DMS79 (cell line): ENCODE measurements at regions not wholly inside any gene's neighbourhood (a gene's known extent, or its start where the extent isn't known, plus 50 kb on each side); places are given as distances from the start of the nearest gene placed in this dataset.
"Not testable (repeated sequence)": the region's sequence is repeated elsewhere in the genome, so short reads cannot be mapped to it uniquely, and the experiment has no call there.

Source experiments
- DNase-seq: peaks from one replicate; lab custom pipeline; 2025; lab: John Stamatoyannopoulos, UW

DNA sequence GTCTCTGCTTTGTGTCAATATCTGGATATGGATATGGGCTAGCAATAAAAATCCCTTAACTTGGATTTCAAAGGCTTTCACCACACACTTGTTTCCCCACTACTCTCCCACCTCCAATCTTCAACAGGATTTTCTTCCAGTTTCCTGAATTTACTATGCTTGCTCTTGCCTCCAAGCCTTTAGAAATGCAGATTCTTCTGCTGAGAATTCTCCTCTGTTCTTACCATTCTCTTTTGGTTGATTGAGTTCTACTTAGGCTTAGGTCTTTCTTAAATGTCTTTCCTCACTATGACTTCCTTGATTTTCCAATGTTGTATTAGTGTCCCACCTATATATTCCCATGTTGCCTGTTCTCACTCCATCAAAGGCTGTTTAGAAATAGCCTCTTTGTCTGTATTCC lies 1502.4 kb upstream of the TENM4 start:
- DNase-seq, result no peak

DNA sequence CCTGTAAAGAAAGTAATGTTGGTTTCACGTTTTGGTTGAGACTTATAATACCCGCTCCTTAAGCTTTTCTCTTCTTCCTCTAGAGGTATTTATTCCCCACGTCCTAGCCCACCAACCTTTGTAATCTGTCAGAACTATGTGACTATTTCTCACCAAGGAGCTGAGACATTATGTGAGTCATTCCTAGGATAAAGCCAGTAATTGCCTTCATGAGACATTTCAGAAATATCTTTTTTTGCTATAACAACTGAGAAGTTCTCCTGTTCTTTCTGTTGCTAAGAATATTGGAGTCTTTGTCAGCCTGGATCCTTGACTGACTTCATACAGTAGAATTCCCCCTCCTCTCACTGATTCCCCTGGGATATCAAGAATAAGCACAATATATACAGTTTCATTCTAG lies 1497.0 kb upstream of the TENM4 start:
- DNase-seq, result no peak

DNA sequence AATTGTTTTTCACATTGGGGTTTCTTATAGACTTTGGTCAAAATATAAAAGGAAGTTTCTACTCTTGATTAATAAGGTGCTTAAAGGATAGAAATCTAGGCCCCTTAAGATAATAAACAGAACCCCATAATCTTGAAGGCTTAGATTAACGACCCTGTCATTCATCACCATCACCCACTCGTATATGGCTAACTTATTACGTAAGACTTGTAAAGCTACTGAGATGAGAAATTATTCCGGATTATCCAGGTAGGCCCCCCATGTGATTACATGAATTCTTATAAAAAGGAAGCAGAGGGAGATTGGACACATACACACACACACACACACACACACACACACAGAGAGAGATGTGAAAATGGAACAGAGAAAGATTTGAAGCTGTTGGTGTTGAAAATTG lies 1489.2 kb upstream of the TENM4 start:
- no peak for DNase-seq

DNA sequence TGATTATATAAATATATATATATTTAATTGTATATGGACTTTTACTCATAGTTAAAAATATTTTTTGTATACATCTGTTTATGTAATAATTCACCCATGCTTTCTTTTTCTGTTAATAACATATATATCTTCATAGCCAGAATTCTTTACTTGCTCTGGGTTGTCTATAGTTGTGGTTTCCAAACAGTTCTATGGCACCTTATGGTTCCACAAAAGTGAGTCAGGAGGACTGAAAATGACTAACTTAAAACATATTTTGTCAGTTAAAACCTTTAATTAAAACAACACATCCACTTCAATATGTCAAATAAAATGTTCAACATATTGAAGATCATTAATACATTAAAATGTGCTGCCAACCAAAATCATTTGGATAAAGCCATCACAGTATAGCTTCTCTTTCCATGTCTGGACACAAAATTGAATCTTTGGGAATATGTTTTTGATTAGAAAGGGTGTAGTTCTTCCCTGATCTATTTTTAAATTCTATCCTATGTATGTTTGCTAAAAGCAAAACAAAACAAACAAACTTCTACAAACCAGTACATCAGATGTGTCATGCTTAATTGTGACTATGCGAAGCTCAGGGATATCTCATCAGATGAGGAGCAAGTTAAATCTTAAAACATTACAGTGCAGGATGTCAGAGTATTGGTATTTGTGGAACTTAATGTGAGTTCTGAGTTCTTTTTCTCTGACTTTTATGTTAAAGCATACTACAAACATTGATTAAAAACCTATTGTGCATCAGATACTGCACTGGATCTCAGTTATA lies 1488.4 kb upstream of the TENM4 start:
- DNase-seq, result no peak

DNA sequence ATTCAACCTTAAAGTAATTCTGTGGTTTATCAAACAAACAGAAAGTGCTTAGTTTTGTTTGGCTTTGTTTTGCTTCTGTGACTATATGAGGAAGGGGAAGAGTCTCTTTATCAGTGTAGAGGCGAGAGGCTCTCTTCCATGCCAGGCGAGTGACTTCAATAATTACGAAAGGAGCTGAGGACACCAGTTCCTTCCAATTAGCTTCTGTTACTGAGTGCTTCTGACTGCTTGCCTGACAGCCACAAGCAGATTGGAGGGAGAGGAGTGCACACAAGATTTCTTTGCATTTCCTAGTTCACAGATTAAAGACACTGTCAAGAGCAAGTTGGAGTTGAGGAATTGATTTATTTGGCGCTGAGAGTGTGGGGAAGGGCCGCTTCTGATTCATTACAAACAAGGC lies 1484.5 kb upstream of the TENM4 start:
- no peak for DNase-seq

DNA sequence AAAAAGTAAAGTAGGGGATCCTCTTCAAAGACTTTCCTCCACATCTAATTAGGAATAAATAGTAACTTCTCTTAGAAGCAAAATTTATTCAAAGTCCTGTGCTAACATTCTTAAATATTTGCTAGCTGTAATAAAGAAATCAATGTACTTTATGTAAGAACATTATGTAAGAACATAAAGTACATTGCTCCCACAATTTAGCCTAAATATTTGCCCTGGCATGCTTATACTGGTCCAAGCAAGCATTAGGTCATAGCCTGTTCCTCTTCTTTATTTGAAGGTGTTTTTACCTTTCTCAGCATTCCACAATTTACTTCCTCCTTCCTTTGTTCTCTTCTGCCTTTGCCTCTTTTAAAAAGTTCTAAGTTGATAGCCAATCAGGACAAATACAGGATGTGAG lies 1480.5 kb upstream of the TENM4 start:
- not testable (repeated sequence) for DNase-seq

DNA sequence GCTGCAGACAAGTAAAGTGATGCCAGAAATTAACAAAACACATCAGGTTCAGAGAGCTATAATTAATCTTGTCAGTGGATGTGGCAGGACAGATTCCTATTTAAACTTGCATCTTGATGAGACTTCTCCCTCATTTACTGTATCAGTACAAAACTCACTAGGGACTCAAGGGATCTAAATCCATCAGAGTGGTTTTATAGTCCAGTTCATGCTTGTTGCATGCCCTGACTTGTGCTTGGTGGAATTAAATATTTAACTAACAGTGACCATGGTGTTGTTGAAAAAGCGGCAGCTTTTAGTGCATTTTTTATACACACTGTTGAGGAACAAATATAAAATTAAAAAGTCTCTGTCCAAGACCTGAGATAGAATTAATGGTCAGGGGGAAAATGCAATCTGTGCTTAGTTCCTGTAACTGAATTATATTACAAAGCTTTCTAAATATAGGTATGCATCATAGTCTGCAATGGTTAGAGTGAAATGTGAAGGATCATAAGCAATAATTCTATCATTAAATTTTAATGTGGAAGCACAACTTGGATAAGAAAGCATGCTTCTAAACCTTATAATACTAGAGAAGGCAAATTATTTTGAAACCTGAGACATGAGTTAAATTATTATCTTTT lies 1475.5 kb upstream of the TENM4 start:
- no peak for DNase-seq

DNA sequence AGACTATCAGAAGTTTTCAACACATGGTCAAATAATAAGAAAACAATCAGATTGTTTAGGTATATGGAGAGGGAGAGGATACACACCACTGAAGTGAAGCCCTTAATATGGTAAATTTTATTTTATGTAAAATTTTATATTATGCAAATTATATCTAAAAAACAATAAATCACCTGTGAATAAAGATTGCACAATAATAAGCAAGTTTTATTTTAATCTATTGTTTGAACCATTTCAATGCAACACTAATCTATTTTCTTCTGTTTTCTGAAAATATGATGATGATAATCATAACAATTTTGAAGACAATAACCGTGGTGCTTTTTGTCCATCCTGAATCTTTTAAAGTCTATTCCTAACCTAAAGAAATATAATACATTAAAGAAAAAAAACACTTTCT lies 1473.5 kb upstream of the TENM4 start:
- no peak for DNase-seq

DNA sequence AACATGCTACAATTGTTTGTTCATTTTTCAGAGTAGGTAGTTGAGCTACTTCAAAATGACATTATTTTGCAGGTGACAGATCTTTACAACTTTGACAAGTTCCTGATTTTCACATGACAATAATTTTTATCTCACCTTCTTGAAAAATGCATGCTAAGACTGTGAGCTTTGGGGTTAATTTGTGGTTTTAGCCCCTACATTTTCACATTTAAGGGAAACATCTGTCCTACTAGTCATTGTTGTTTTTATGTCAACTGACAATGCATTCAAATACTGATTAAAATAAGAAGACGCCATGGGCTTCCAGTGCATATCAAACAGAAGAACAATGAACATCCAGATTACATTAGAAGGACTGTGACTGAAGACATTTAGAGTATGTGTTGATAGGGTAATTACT lies 1470.8 kb upstream of the TENM4 start:
- no peak for DNase-seq

DNA sequence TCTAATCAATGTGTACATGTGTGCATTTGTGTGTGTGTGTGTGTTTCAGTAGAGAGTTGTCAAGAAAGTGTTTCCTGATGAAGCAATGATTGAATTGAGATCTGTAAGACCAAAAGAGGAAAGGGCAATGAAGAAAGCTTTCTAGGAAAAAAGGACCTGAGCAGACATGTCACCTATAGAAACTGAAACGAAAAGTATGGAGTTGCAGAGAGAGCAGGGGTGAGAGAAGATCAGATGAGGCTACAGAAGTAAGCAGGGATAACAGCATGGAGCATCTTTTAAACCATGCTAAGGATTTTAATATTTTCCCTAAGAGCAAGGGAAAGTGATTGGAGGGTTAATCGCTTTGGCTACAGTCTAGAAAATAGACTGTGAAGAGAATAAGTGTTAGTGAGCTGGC lies 1459.4 kb upstream of the TENM4 start:
- DNase-seq, result no peak

DNA sequence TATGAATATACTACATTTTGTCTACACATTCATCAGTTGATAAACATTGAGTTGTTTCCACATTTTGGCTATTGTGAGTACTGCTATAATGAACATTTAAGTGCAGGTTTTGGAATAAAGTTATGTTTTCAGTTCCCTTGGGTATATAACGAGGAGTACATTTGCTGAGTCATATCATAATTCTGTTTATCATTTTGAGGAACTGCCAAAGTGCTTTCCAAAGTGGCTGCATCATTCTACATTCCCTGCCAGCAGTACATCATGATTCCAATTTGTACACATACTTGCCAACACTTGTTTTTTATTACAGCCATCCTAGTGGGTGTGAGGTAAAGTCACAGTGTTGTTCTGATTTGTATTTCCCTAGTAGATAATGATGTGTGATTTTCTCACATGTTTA lies 1458.6 kb upstream of the TENM4 start:
- no peak for DNase-seq

DNA sequence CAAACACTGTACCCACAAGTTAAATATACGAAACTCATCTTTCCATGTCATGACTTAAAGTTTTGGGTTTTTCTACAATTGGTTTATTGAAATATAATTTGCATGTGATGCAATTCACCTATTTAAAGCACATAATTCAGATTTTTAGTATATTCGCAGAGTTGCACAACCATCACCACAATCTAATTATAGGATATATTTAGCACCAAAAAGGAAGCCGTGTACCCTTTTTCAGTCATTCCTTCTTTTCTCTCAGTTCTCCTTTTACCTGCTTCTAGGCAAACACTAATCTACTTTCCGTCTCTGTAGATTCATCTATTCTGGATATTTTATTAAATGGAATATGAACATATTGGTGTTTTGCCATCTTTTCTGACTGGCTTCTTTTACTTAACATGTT lies 1458.1 kb upstream of the TENM4 start:
- DNase-seq, result no peak

DNA sequence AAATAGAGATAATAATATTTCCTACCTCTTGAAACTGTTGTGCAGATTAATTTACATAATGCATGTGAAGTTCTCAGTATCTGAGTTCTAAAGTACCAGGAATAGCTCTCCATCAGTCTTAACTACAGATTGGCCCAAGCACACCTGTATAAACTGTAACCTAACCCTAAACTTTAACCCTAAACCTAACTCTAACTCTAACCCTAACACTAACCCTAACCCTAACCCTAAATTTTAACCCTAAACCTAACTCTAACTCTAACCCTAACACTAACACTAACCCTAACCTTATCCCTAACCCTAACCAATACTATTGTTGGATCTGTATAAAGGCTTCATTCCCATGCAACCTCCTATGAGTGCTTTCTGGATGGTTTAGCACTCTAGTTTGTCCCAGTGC lies 1445.9 kb upstream of the TENM4 start:
- DNase-seq, result no peak

DNA sequence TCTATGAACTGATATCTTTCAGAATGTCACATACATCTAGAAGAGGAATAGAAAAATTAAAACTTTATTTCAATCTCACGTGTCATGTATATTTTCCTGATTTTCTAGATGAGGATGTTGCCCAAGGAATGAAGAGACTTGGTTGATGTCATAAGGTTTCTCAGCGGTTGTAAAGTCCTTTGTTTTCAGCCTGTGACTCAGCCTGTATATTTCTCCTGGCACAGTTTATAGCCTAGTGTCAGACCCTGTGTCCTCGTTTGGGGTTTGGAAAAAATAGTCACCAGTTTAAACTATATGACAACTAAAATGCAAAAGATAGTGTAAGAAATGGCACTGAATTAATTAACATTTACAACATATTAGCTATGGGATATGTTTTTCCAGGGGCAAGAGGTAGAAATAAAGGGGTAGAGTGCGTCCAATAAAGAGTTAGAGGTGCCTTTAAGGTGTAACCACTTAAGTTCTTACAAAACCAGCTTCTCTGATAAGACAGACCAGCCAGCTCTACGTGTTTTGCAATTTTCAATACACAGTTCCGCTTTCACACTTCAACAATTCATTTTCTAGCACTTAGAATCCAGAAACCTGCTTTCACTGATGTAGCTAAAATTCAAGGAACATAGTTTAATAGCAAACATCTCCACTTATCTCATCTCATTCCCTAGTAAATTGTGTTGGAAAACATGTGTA lies 1432.6 kb upstream of the TENM4 start:
- no peak for DNase-seq

DNA sequence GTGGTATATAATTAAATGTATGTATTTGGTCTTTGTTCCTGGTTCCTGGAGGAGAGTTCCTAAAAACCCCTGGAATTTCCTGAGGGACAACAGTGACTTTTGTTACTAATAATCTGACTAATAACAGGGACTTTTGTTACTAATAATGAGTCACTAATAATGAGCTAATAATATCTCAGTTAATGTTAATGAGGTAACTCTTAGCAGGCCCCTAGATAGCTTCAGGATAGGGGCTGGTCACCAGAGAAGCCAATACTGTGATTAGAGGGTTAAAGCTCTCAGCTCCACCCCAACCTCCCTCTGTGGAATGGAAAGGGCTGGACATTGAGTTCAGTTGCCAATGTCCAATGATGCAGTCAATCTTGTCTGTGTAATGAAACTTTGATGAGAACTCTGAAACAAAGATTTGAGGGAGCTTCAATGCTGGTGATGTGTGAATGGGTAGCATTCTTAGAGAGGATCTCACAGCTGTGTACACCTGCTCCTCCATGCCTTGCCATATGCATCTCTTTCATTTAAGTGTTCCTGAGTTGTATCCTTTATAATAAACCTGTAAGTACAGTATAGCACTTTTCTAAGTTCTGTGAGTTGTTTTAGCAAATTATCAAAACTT lies 1431.4 kb upstream of the TENM4 start:
- DNase-seq, result no peak

DNA sequence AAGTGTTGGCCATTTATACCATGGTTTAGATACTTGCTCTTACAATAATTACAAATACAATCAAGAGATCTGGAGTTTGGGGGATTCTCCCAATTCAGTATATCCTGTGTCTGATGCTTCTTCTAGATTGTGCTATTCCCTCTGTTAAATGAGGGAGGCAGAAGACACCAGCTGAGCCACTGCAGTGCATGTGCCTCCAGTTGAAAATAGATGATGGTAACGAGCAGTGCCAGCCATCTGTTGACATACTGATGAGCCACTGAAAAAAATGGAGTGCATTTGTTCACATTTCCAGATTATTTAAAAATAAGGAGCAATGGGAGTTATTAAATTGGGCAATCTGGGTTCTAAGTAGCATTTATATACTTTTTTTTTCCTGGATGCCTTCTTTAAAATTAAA lies 1428.0 kb upstream of the TENM4 start:
- no peak for DNase-seq

DNA sequence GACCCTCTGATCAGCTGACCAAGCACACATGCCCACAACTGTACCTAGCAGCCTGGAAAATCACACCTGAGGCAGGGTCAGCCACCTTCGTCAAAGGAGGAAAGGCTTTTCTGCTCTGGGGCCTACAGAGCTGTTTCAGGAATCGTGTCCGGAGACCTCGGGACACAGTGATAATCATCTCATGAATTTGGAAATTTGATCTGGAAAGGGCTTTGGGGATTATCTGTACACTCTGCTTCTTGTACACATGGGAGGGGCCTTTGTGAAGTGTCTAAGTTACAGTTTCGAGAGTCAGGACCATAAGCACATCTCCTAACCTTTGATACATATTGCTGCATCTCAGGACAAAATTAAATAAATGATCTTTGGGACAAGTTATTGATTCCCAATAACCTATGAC lies 1421.2 kb upstream of the TENM4 start:
- DNase-seq, result no peak

DNA sequence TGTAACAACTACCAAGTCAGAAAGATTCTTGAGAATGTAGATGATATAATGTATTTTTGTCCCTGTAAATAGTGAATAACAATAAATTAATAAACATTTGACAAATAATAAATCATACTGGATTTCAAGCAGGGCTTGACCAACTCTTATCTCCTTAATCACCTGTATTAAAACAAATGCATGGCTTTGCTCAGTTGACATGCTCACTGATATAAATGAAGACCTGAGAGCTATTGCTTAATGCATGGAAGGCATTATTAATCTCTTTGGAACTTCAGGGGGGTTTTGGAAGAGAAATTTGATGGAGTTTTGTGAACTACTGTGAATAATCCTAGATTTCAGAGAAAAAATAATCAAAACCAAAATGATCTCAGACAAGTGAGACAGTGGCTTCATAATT lies 1420.4 kb upstream of the TENM4 start:
- no peak for DNase-seq

DNA sequence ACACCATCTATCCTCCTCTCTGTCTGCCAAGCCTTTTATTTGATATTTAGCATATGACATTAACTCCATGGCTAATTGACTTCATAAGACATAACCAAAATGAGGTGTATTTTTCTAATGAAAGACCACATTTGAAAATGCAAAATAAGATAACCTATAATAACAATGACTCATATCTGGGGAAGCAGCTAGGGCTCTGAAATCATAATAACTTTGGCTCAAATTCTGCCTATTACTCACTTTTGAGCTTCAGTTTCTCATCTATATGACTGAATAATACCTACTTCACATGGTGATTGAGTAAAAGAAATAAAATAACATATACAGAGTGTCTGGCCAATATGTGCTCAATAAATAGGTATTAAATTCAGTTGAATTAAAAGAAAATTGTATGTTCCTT lies 1419.8 kb upstream of the TENM4 start:
- DNase-seq, result no peak

DNA sequence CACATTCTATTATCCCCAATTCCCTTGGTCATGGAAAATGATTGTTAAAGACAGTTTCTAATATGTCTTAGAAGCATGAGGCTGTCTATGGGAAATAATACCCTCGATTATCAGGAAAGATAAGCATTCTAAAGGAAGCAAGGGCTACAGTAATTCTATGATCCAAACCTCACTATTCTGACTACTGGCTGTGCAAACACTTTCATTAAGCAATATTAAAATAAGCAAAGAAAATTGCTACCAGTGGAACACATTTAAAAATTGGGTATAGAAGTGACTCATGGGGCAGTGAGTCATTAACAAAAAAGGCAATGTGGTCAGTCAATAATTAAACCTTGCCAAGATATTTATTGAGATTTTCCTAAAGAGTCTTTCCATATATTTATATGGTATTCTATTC lies 1415.2 kb upstream of the TENM4 start:
- DNase-seq, result no peak

DNA sequence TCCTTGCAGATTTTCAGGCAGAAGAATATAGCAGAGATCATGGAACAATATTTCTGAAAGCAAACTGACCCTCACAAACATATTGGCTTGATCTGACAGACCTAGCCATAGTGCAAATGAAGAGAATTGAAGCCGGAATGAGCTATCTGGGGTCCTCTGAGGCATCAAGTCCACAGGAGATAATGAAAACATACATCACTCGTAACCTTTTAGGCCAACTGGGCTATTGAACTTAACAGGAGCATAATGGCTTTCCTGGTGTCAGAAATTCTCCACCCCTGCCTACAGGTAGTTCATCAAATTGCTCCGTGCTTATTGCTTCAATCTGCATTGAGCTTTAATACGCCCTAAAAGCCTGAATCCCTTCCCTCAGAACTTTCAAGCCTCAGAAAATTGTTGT lies 1414.6 kb upstream of the TENM4 start:
- no peak for DNase-seq

DNA sequence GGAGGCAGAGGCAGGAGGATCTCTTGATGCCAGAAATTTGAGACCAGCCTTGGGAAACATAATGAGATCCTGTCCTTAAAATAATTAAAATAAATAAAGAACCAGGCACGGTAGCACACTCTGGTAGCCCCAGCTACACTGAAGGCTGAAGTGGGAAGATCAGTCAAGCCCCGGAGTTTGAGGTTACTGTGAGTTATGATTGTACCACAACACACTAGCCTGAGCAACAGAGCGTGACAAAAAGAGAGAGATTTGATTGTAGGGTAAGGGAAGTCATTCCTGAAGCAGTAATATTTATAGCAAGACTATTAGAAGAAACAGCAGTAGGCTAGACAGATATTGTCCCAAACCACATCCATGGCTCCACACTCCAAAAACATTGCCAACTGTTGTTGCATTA lies 1408.4 kb upstream of the TENM4 start:
- no peak for DNase-seq

DNA sequence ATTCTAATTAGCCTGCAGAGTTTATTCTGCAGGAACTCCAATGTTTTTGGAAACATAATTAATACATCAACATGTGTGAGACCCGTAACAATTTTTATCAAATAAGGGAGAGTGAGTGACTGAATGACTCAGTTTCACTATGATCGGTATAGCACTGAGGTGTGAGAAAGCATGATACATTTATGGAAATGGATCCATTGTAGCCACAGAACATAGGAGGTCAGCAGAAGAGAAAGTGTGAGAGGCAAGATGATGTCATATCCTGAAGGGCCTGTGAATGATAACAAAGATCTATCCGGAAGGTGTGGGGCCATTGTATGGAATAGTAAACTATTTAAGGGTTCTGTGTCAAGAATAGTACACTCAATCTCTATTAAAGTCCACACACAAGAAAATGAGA lies 1406.1 kb upstream of the TENM4 start:
- DNase-seq, result no peak
